ENCODE measurements at regions not wholly inside any gene's neighbourhood (a gene's known extent, or its start where the extent isn't known, plus 50 kb on each side); places are given as distances from the start of the nearest gene placed in this dataset.

DNA sequence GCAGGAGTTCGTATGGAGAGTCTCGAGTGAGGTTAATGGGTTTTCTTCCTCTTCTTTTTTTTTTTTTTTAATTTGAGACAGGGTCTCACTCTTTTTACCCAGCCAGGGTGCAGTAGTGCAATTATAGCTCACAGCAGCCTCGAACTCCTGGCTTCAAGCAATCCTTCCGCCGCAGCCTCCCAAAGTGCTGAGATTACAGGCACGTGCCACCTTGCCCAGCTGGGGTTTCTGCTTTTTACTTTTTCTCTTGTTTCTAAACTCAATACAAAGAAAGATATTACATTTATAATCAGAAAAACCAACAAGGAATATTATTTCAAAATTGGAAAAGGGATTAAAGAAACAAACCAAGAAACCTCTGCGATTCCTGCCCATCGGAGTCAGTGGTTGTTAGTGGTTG lies 175.9 kb downstream of the SEC14L1 start:
- no peak for FAIRE-seq
- peaks cover 52% of the 10 kb centered on the region for H3K4me1 ChIP-seq (ENCODE audit: insufficient read depth, low read length)
- no peak for ATAC-seq
- H2AFZ ChIP-seq (ENCODE audit: low read length): no peak overlapping the region
- H3K9me3 ChIP-seq (ENCODE audit: low read length): no peaks in the 10 kb centered on the region
- ChIA-PET POLR2A (no interaction called here), CTCF (ENCODE audit: low intra/inter-chr PET ratio, low total read pairs) (no interaction called here)
- H3K4me2 ChIP-seq (ENCODE audit: low read depth, low read length): no peak overlapping the region
- peaks cover 78% of the 10 kb centered on the region for H3K79me2 ChIP-seq (ENCODE audit: insufficient read depth, low read length)
- H3K27ac ChIP-seq (ENCODE audit: extremely low read length, insufficient read depth, low read length): peak overlapping the region; percentile 52
- H4K20me1 ChIP-seq (ENCODE audit: insufficient read depth, low read length): peaks cover 53% of the 10 kb centered on the region; the same call in 1 of the 2 replicates
- intact Hi-C loops (cut with micrococcal nuclease; ENCODE audit: unreplicated experiment): no loop called here
- 96% methylated on average over 8 of the region's 8 CpGs for WGBS (ENCODE audit: low lambda C conversion rate)
- TF ChIP-seq ZNF251 (CRISPR knock-in tag; IDR thresholded peaks at IDR 0.05) (no peak), ZNF124 (CRISPR knock-in tag; IDR thresholded peaks at IDR 0.05) (0 out of 2 replicates have a peak, but pooled peaks have one; percentile 23), POLR2AphosphoS2 (IDR thresholded peaks at IDR 0.05; ENCODE audit: low read depth, low read length) (no peak), SOX6 (IDR thresholded peaks at IDR 0.05) (no peak), SOX6 (CRISPR knock-in tag; IDR thresholded peaks at IDR 0.05) (no peak)
- no TSS peak for BruUV-seq (replicated peaks)
- H3K4me3 ChIP-seq (replicated peaks in 1 of 3; ENCODE audit: insufficient read depth in 1 of 3, low read depth in 2 of 3, low read length in 3 of 3): peak overlapping the region in 1 of 3 experiments; percentile 3; a peak in 1 of 6 replicates
- no peaks in the 10 kb centered on the region for H3K27me3 ChIP-seq (ENCODE audit: control insufficient read depth in 1 of 2, insufficient read depth in 2 of 2, low read length in 2 of 2)
- H3K36me3 ChIP-seq (replicated peaks in 1 of 2; ENCODE audit: control insufficient read depth in 1 of 2, insufficient read depth in 2 of 2, low read length in 2 of 2): peaks cover 26 to 66% of the 10 kb centered on the region in 2 experiments
- DNase-seq (ENCODE audit: low spot score): no peak
- H3K9ac ChIP-seq (ENCODE audit: insufficient read depth, low read depth, low read length): no peak overlapping the region
- in situ Hi-C loops (cut with HindIII; ENCODE audit: extremely low pct_ligation_motif_present, low pct_unique_long_range_greater_than_20kb): no loop called here

DNA sequence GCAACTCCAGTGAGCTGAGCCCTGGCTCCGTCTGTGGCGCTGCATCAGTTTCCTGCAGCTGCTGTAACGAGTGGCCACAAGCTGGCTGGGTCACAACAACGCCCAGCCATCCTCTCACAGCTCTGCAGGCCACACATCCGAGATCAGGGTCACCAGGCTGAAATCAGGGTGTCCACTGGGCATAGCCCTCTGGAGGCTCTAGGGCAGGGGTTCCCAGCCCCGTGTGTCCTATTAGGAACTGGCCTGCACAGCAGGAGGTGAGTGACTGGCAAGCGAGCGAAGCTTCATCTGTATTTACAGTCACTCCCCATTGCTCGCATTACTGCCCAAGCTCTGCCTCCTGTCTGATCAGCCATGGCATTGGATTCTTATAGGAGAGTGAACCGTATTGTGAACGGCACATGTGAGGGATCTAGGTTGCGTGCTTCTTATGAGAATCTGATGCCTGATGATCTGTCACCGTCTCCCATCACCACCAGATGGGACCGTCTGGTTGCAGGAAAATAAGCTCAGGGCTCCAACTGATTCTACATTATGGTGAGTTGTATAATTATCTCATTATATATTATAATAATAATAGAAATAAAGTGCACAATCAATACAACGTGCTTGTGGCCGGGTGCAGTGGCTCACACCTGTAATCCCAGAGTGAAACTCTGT lies 176.5 kb downstream of the SEC14L1 start:
- H3K36me3 ChIP-seq (replicated peaks in 1 of 2; ENCODE audit: control insufficient read depth in 1 of 2, insufficient read depth in 2 of 2, low read length in 2 of 2): peaks cover 21 to 61% of the 10 kb centered on the region in 2 experiments
- DNase-seq (ENCODE audit: low spot score): no peak
- ChIA-PET CTCF (ENCODE audit: low intra/inter-chr PET ratio, low total read pairs) (no interaction called here), POLR2A (no interaction called here)
- intact Hi-C loops (cut with micrococcal nuclease; ENCODE audit: unreplicated experiment): no loop called here
- H3K4me2 ChIP-seq (ENCODE audit: low read depth, low read length): no peak overlapping the region
- H3K9ac ChIP-seq (ENCODE audit: insufficient read depth, low read depth, low read length): no peak overlapping the region
- WGBS (ENCODE audit: low lambda C conversion rate): 95% methylated on average over 16 of the region's 16 CpGs
- peaks cover 53% of the 10 kb centered on the region; the same call in 1 of the 2 replicates for H4K20me1 ChIP-seq (ENCODE audit: insufficient read depth, low read length)
- TF ChIP-seq KDM2A (CRISPR knock-in tag; IDR thresholded peaks at IDR 0.05; ENCODE audit: borderline replicate concordance, low read depth) (0 out of 2 replicates have a peak, but pooled peaks have one; percentile 7), CERS6 (CRISPR knock-in tag; IDR thresholded peaks at IDR 0.05) (no peak), RBM22 (optimal IDR thresholded peaks at IDR 0.05; ENCODE audit: low read length) (peak; percentile 66), ZNF652 (CRISPR knock-in tag; IDR thresholded peaks at IDR 0.05; ENCODE audit: borderline replicate concordance, low read depth) (no peak), ZNF12 (CRISPR knock-in tag; IDR thresholded peaks at IDR 0.05) (peak; percentile 98), TRIM24 (CRISPR knock-in tag; IDR thresholded peaks at IDR 0.05) (no peak), JARID2 (CRISPR knock-in tag; IDR thresholded peaks at IDR 0.05; ENCODE audit: insufficient replicate concordance) (no peak)
- no peaks in the 10 kb centered on the region for H3K9me3 ChIP-seq (ENCODE audit: low read length)
- no peak for ATAC-seq
- FAIRE-seq: no peak
- no peak overlapping the region for H3K4me3 ChIP-seq (replicated peaks in 1 of 3; ENCODE audit: insufficient read depth in 1 of 3, low read depth in 2 of 3, low read length in 3 of 3)
- H2AFZ ChIP-seq (ENCODE audit: low read length): no peak overlapping the region
- no peak overlapping the region for H3K27ac ChIP-seq (ENCODE audit: extremely low read length, insufficient read depth, low read length)
- in situ Hi-C loops (cut with HindIII; ENCODE audit: extremely low pct_ligation_motif_present, low pct_unique_long_range_greater_than_20kb): no loop called here
- peaks cover 52% of the 10 kb centered on the region for H3K4me1 ChIP-seq (ENCODE audit: insufficient read depth, low read length)
- H3K79me2 ChIP-seq (ENCODE audit: insufficient read depth, low read length): peaks cover 79% of the 10 kb centered on the region
- H3K27me3 ChIP-seq (ENCODE audit: control insufficient read depth in 1 of 2, insufficient read depth in 2 of 2, low read length in 2 of 2): no peaks in the 10 kb centered on the region
- BruUV-seq (replicated peaks): no TSS peak

Data from HepG2 (cell line).